Hypothalamus (tissue), 51 donors: ENCODE measurements at regions not wholly inside any gene's neighbourhood (a gene's known extent, or its start where the extent isn't known, plus 50 kb on each side); places are given as distances from the start of the nearest gene placed in this dataset.

Source experiments
- DNase-seq, 51 donors: peaks; one replicate each; lab custom pipeline; 2025; lab: John Stamatoyannopoulos, UW

DNA sequence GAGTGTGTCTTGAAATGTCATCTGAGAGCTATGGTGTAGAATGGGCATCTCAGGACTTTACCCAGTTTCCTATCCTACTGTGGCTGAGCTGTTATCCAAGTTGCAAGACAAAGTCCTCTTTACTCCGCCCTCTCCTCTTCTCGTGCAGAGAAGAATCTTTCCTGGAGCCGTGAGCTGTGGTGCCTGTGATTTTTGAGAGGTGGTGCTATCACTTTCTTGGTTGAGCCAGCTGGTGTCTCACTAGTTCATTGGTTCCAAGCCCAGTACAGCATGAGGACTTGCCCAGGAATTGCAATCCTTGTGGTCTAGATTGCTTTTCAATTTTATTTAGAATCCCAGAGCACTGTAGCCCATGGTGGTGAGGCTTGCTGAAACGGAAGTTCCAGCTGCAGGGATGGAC is 2300.3 kb downstream of the MAT2B start:
- no peak for DNase-seq

DNA sequence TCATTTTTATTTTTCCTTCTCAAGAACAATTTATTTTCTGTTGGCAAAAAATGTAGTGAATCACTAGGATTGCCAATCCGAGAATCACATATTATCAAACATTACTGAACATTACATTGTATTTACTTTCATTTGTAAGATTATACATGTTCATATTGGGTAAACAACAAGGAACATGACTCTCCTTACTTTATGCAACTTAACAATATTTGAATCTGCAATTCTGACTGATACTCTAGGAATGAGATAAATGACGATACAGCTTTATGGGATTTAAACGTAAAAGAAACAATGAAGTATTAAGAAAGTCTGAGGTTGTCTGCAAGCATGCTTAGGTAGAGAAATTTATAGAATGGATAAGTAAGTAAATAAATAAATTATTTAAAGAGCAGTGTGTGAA is 2302.9 kb downstream of the MAT2B start:
- DNase-seq, result no peak

DNA sequence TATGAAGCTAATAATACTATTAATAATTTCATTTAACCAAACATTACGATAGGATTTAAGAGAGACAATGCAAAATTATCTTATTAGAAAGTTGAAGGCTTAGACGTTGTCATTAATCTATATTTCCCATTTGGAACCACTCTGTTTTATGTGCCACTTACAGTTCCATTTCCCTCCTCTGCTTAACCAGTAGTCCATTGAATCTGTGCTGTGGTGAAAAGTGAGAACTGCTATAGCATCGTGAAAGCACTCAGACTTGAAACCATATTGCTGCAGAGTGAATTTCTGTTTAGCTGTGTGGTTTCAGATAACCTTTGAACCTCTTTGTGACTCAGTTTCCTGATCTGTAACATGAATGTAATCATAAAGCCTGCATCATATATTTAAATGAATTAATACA is 2304.5 kb downstream of the MAT2B start:
- no peak for DNase-seq

DNA sequence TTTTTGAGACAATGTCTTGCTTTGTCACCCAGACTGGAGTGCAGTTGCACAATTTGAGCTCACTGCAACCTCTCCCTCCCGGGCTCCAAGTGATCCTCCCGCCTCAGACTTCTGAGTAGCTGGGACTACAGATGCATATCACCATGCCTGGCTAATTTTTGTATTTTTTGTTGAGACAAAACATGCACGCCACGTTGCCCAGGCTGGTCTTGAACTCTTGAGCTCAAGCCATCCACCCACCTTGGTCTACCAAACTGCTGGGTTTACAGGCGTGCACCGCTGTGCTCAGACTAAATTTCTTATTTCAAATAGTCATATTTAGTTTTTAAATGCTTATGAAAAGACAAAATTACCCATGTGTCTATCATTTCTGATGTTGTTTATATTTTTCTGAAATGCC is 2324.1 kb downstream of the MAT2B start:
- no peak for DNase-seq

DNA sequence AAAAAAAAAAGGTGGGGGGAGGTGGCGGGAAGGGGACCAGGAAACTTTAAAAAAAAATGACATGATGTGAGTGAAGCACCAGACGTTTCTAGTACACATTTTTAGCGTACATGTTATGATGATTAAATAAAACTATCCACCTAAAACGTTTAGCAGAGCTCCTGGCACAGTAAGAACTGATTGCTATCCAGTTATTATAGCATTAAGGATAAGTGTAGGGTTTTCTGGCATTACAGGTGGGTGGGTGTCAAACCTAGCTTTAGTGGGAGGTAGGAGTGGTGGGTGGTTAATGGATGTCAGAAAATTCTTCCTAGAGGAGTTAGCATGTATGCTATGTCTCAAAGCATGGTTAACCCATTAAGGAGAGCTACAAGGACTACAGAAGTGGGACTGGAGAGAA is 2329.5 kb downstream of the MAT2B start:
- DNase-seq, result no peak

DNA sequence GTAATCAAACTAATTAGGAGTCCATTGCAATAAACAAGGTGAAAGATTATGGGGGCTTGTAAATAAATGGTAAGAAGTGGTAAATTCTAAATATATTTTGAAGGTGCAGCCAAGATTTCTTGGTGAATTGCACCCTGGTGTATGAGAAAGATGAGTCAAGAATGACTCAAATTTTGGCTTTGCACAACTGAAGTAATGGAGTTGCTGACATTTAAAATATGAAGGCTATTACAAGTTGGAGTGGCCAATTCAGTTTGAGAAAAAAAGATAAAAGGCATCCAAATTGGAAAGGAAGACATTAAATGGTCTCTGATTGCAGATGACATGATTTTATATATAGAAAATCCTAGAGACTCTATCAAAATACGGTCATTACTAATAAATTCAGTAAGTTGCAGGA is 2330.6 kb downstream of the MAT2B start:
- no peak for DNase-seq

DNA sequence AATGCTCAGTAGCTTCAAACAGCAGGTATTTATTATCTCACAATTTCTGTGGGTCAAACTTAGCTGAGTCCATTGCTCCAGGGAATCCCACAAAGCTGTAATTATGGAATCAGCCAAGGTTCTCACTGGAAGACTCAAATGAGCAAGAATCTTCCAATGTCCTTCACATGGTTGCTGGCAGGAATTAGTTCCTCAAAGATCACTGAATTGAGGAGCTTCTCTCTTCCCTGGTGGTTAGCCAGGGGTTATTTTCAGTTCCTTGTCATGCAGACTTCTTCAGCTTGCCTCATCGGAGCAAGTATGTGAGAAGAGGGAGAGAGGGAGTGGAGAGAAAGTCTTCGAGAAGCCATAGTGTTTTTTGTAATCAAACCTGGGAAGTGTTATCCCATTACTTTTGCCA is 2331.9 kb downstream of the MAT2B start:
- no peak for DNase-seq

DNA sequence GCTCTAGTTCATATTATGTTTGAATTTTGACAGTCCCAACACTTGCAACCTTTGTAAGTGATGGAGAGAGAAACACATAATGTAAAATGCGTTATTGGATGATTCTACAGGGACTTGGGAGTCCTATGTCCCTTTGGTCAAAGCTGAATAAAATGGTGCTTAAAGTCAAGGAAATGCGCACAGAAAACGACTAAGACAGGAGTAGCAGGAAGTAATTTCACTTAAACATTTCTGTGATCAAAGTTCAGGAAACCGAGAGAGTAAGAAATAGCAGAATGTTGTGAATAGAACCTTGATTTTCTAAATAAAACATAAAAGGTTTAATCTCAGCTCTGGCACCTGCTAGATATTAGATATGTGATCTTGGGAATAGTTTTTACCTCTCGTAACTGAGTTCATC is 2339.2 kb downstream of the MAT2B start:
- no peak for DNase-seq

DNA sequence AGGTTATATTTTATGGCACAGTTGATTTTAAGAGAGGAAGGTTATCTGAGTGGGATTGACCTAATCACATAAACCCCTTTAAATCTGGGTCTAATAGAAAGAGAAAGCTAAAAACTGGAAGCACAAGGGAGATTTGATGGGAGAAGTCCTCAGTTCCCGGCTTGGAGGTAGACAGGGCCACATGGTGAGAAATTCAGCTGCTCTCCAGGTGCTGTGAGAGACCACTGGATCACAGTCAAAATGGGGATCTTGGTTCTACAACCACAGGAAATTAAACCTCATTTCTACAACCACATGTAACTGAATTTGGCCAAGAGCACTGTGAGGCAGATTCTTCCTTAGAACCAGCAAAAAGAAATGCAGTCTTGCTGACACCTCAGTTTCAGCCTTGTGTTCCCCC is 2352.7 kb downstream of the MAT2B start:
- DNase-seq, result no peak

DNA sequence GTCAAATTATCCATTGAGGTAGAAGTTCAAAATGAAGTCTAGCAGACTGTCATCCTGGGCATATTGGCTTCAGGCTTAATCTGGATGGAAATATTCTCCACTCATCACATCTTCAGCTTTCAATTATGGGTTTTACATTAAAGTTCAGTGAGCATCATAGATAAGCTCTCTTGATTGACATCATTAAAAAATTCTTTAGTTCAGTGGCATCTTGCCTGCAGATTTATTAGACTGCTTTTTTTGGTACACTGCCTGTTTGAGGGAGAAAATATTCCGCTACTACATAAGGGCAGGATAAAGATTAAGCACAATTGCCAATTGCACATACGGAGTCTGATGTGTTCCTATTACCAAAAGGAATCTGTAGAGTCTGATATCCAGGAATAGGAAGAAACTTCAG is 2353.8 kb downstream of the MAT2B start:
- no peak for DNase-seq

DNA sequence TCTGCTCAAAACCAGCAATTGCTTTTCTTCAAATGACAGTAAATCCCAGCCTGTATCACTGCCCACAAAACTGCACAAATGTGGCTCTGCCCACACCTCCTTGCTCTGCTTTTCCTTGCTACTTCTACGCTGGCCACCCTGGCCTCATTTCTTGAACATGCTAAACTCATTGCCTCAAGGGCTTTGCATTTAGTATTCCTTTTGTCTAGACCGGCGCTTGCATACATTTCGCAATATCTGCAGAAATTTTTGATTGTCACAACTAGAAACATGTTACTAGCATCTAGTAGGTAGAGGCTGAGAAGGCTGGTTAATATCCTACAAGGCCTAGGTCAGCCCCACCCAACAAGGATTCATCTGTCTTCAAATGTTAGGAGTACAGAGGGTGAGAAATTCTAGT is 2357.8 kb downstream of the MAT2B start:
- no peak for DNase-seq

DNA sequence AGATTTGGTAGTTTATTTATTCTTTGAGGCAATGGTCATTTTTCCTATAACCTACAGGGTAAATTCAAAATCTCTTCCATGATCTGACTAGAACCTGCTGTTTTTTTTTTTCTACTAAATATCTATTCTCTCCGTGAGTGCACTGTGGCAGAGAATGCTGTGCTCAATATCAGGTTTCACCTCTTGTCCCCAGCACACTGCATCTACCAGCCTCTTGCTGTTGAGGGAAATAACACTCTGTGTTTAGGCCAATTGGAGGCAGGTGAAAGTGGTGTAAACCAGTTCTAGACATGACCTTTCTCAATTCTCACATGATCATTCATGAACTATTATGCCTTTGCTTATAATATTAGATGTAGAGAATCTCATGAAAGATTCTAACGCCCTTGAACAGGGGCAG is 2365.9 kb downstream of the MAT2B start:
- no peak for DNase-seq

DNA sequence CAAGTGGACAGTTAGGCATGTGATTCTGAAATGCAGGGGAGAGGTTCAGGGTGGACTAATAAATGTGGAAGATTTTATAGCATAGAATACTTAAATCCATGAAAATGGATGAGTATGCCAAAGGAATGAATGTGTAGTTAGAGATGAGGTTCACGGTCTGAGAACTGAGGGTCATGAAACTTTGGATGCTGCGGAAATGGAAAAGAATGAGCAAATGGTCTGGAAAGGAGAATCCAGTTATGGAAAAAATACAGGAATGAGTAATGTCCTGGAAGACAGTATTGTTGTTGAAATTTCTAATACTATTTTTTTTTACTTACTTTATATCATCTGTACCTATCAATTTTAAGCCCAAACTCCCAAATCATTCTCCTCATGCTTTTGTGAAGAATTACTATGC is 2369.4 kb downstream of the MAT2B start:
- no peak for DNase-seq

DNA sequence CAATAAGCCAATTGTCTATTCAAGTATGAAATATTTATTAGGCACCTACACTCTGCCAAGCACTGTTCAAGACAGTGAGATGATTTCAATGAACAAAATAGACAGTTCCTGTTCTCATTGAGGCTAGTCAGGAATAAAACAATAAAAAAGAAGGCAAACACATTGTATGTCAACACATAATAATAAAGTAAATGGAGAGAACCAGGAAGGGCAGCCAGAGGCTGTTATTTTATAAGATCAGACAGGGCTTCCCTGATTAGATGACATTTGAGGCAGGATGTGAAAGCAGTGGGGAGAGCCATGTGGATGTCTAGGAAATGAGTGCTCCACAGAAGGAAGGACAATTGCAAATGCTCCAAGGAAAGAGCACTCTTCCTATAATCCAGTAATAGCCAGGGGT is 2371.1 kb downstream of the MAT2B start:
- peak in 1 of 51 donors; percentile 0 for DNase-seq

DNA sequence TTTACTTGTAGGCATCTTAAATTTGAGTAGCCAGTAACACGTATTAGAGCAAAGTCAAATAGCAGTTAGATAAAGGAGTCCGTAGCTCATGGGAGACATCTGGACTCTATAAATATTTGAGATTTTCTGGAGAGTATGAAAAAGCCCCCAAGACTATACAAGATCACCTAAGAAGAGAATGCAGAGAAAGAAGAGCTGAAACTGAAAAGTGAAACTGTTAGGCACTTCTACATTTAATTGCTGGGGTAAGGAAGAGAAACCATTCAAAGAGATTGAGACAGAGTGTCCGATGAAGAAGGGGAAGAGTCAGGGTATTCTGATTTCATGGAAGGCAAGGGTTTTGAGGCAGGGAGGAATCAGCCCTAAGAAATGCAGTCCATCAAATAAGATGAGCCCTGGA is 2372.1 kb downstream of the MAT2B start:
- no peak for DNase-seq

DNA sequence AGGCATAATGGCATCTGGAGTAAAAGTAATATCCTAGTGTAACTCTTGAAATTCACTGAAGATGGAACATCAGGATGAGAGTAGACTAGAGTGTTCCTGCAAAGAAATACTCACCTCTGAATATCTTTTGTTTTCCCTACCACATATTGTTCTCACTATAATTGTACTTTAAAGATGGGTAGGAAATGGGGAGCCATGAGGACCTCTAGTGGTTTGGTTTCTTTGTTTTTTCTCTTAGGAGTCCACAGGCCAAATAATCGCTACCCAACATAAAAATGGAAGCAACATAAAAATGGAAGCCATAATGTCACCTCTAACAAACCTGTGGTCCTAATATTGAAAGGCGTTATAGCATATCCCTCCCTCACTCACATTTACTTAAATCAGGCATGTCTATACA is 2375.8 kb downstream of the MAT2B start:
- DNase-seq, result no peak

DNA sequence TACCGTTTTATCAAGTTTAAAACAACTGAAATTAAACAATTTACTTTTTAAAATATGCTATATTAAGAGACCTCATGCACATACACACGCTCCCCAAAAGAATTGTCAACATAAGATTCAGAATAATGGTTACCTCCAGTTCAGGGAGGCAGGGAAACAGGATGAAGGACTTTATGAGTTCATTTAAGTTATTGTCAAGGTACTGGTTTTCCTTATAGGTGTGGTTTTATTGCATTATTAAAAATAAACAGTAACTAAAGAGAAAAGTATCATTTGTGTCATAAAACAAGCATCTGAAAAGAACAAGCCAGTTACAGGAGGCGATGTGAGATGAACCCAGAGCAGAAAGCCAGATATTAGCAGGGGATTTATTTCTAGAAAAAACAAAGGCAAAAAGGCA is 2376.7 kb downstream of the MAT2B start:
- no peak for DNase-seq

DNA sequence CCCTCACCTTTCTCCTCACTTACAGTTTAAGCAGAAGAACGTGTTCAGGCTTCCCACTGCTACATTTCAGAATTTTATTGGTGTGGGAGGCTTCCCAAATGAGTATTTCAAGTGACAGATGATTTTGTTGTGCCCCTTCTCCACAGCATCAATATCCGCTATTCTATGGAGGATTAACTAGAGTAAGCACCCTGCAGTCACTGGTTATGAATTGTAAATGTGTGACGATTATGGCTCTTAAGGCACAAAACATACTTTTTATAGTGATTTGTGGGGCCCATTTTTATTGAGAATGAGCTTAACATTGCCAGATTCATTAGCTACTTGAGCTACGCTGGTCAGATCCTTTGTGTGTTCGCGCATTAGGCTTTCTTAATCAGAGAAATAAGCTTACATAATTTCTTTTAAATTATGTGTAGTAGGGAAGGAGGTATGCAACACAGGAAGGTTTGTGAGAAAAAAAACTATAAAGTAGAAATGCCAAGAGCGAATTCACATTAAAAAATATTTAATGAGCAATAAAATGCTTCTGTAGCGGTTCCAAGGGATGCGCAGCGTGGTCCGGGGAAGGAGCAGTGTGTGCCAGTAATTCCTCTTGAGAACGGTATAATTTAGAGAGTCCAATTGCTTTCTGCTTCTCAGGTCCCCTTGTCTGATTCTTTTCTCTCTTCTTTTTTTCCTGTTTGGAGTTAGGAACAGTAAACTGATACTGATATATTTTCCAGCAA is 2380.4 kb downstream of the MAT2B start:
- DNase-seq, result no peak

DNA sequence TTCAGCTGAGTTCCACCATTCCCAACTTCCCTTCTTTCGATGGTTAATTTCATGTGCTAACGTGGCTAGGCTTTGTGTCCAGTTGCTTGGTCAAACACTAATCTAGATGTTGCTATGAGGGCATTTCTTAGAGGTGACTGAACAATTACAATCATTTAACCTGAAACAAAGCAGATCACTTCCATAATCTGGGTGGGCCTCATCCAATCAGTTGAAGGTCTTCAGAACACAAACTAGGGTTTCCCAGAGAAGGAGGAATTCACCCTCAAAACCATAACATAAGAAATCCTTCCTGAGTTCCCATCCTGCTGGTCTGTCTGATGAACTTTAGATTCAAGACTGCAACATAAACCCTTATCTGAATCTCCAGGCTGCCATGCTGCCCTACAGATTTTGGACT is 2381.7 kb downstream of the MAT2B start:
- no peak for DNase-seq

DNA sequence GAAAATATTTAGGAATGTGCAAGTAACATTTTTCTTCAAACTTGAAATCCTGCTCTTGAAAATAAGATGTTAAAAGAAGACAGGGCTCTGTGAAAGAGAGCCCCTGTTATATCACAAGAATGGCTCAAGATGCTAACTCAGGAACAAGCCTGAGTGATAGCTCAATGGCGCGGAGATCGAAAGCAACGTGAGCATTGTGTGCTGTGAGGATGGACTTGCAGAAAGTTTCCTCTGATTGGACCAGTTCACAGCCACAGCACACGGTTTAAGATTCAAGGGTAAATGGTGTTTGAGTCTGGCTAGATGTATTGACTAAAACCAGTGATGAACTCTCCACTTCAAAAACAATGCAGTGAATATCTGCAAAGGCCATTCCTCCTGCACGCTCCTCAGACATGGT is 2387.0 kb downstream of the MAT2B start:
- no peak for DNase-seq

DNA sequence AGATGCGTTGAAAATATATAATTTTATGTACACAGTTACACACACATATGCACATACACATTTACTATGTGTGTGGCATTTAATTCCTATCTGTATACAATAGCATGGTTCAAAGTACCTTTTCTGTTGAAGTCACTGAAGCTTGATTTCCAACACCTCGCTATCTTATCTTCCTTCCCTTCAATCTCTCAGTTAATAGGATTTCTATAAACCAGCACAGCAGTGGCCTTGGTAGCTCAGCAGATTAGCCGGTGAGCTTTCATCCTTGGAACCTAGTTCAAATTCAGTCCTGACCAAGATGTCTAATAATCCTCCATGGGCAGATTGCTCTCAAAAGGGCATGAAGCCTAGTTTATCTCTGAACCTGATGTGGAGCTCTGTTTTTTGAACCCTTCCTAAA is 2389.5 kb downstream of the MAT2B start:
- no peak for DNase-seq

DNA sequence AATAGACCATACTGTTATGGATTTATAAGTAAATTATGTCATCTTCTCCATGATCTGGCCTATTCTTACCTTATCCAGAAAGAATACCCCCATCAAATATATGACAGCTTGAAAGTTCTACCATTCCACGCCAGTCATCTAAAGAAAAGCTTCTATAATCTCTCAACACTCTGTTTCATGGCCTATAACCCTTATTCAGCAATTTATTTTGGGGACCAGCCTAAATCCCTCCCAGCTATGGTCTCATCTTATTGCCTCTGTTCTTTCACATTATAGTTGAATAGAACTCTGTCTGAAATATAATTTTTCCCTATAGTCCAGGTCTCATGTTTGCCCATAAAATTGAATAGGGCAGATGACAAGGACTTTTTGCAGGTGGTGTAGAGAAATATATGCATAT is 2387.6 kb upstream of the WWC1 start:
- DNase-seq, result no peak

DNA sequence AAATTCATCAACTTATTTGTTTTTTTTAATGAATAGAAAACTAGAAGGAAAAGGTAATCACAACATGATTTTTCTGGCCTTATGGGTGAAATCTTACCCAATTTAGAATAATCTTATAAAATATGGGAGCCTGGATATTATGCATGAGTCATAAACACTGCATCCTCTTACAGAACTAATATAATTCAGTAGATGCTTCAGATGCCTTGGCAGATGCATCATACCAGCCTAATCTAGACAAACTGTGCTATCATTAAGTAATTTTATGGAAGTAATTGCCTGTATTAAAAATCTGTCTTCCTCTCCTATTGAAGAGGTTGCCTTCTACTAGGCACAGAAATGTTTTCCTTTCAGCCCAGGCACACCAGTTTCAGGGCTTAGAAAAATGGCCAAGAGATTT is 2384.6 kb upstream of the WWC1 start:
- no peak for DNase-seq
